Limb (tissue), 2 donors: ENCODE measurements at regions not wholly inside any gene's neighbourhood (a gene's known extent, or its start where the extent isn't known, plus 50 kb on each side); places are given as distances from the start of the nearest gene placed in this dataset.

ENCODE experiments used
- DNase-seq, 2 donors: peaks; one replicate each; pipeline ENCODE4 v3.0.0-alpha.2; 2016; ENCODE audit errors: extremely low spot score in 2 of 2

DNA sequence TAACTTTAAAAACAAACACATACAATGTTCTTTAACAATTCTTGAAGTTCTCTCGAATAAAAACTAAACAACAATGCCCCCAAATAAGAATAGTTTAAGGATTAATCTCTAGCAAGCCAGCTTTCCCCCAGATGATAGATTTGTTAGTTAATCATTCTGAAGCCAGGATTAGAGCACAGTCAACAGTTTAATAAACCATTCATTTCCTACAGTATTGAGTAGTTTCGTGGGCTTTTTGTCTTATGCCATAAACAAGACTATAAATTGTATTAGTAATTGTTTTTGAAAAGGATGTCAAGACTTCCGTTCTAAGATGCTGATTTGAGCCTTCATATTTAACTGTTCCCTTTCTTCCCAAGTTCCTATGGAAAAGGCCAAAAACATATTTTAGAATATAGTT is 136.6 kb downstream of the PIK3R1 start:
- DNase-seq, result no peak

DNA sequence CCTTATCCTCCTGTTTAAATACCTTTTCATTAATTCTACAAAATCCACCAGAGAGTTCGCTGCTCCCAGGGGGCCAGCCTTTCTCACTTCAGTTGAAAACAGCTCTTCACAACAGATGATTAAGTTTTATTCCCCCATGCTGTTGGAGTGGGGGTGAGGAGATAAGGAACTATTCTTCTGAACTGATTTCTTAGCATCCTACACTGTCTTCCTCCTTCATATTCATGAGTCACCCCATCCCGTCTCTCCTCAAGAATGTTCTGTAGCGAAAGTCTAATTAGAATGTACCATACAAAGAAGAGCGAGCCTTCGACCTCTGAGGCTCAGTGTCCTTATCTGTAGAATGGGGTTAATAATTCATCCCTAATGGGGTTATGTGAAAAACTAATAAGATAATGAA is 138.0 kb downstream of the PIK3R1 start:
- DNase-seq, result no peak

DNA sequence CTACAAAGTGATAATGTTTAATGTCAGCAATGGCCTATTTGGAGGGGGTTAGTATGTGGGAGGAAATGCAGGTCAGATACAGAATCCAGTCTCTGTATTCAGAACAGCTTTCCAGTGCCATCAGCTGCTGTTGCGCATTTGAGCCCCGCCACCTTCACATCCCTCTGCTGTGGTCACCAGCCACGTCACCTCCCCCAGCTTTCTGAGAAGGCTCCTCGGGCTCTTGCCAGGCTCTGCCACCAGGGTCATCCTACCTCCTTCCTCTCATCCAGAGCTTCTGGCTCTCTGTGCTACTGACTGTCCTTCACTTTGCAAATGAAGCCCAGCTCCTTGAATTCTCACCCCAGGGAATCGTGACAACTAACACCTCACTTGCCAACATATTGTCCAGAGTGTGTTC is 138.8 kb downstream of the PIK3R1 start:
- DNase-seq, result no peak

DNA sequence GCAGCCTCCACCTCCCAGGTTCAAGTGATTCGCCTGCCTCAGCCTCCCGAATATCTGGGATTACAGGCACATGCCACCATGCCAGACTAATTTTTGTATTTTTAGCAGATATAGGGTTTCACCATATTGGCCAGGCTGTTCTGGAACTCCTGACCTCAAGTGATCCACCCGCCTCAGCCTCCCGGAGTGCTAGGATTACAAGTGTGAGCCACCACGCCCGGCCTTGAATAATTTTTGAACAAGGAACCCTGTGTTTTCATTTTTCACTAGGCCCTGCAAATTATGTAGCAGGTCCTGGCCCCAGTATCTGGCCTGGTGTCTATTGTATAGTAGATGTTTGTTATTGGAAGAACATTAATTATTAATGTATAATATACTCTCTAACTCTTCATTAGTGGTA is 140.7 kb downstream of the PIK3R1 start:
- DNase-seq, result no peak

DNA sequence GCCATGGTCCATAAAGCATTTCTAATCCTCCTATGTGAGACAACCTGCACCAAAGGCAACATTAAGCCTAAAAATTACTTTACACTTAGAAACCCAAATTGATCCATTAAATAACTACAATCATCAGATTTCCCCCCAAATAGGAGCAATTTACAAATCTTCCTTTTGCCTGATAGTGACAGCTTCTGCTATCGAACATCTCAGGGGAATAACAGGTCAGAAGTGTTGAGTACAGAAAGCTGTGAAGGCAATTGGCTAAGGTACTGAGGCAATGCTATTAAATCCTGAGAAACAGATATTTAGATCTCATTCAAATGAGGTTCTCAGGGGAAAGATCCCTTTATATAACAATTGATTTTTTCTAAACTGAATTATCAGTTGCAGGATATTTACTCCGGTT is 141.1 kb downstream of the PIK3R1 start:
- no peak for DNase-seq

DNA sequence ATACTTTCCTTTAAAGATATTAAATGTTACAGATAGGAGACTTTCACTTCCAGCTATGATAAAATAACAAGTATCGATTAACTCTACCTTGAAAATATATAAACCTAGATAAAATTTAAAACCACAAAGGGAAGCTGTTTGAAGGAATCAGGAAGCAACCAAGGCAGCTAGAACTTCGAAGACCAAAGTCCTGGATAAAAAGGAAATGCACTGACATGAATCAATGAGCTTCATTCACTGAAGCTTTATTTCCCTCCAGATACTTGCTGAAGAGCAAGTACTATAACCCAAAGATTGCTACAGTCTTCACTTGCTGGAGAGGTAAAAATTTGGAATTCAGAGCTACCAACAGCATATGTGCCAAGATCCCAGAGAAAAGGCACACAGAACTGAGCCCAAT is 144.1 kb downstream of the PIK3R1 start:
- DNase-seq, result no peak

DNA sequence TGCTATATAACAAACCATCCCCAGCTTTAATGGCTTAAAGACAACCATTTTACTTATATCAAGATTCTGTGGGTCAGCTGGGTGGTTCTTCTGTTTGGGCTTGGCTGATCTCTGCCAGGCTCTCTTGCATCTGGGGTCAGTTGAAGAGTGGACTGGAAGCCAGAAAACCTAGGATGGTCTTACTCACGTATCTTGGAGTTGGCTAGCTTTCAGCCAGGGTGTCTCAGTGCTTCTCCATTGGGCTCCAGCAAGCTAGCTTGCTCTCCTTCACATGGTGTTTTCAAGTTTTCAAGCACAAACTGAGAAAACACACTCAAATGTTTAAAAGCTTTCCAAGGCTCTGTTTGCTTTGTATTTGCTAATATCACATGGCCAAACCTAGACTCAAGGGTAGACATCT is 146.8 kb downstream of the PIK3R1 start:
- DNase-seq, result no peak

DNA sequence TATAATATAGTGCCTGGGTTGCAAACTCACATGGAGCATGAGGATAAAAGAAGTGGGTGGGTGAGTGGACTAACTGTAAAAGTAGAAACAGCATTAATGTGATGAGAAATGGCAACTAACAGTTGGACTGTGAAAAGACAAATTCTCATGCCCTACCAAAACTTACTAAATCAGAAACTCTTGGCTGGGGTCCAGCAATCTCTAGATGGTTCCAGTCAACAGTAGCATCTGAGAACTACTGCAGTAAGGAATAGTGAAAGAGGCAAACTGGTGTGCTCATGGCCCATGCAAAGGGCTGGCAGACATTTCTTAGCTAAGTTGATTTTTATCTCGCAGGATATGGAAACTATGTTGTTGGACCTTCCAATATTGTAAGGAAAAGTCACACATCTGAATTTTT is 150.3 kb downstream of the PIK3R1 start:
- DNase-seq, result no peak

DNA sequence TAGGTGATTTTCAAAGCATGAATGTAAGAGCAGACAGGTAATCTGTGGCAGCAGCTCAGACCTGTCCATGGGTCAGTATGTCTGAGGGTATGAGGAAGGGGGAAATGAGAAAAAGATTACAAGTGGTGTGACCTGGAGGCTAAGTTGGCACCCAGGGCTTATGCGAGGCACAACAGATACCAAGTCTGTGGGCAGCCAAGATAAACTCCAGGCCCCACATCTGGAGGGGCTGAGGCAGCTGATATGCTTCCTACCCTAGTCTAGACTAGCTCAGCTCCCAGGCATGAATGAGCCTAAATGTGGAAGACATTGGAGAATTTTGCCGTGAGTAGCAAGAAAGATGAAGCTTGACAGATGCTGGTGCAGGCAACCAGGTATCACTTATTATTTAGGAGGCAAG is 151.7 kb downstream of the PIK3R1 start:
- DNase-seq, result no peak

DNA sequence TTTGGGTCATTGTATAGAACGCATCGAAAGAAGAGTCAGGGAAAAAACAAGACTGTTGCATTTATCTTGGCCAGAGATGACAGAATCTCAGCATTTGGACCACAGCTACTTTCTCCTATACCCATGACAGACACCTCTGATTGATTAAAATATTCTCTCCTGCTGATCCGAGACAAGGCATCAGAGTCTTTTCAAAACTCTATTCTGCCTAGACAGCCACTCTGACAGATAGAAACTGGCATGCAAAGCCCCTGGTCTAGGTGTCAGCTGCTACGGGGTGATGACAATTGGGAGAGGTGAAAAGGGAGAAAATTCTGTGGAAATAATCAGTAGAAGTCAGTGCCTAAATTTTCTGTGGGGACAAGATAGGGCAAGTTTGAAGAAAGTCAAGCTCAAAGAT is 152.2 kb downstream of the PIK3R1 start:
- no peak for DNase-seq

DNA sequence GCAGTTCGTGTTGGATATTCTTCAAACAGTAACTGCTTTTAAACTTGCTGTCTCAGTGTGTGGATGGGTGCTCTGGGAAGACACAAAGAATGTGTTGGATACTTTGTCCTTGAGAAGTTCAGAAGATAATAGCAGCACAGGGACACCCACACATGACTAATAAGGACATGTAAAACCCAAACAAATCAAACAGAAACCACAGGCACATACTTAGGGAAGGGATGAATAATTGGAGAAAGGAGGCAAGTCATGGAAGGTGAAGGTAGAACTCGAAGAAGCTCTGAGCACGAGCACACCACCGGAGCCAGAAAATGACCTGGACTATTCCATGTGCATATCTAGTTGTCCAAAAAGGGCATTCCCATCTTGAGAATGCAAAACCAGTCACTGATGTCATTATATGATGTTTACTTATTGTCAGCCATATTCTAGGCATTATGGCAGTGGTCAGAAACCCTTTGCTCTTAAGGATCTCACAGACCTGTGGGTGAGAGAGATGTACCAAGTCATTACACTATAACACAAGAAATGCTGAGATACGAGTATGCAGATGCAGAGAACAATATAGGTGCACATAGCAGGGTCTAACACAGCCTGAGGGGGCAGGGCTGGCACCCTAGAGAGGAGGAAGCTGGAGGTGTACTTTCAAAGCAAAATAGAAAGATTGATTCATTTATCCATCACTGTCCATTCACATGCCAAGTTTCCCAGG is 152.9 kb downstream of the PIK3R1 start:
- DNase-seq, result no peak

DNA sequence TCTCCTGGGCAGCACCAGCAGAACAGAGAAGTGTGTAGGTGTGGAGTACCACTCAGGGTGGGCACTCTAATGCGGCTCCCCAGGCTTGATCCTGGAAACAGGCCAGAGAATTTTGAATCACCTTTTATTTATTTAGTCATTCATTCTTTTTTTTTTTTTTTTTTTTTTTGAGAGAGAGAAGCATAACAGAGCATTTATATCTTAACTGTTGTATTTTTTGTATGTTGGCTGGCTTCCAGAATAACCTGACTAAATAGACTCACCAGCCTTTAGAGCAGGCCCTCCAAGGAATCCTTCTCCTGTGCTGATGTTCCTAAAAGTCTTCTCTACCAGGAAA is 153.4 kb downstream of the PIK3R1 start:
- DNase-seq, result no peak

DNA sequence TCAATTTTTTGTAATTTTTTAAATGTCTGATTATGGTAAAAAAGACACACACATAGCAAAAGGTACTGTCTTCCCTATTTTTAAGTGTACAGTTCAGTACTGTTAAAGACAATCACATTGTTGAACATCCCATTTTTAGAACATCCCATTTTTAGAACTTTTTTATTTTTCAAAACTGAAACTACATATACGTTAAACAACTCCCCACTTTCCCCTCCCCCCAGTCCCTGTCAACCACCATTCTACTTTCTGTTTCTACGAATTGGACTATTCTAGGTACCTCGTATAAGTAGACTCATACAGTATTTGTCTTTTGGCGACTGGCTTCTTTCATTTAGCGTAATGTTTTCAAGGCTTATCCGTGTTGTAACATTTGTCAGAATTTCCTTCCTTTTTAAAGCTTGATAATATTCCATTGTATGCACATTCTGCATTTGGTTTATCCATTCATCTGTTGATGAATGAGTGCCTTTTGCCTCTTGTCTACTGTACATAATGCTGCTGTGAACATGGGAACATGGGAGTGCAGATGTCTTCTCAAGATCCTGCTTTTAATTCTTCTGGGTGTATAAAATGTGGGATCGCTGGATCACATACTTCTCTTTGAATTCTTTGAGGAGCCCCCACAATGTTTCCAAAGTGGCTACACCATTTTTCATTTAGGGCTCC is 154.0 kb downstream of the PIK3R1 start:
- DNase-seq, result no peak

DNA sequence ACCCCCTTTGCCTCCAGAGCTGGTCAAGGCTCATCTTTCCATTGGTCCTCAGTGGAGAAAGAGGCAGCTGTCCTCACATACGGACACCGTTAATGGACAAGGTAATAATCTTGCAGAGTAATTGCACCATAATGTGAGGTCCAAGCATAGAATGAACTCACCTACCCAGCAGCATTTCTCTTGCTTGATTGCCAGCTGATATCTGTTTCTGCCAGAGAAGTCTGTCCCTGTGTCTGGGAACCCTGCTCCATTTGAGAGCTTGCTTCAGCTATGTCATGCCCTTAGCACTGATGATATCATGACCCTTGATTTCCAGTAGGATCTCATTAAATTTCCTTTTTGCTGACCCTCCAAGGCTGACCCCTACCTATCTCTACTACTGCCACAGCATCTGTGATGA is 154.6 kb downstream of the PIK3R1 start:
- no peak for DNase-seq

DNA sequence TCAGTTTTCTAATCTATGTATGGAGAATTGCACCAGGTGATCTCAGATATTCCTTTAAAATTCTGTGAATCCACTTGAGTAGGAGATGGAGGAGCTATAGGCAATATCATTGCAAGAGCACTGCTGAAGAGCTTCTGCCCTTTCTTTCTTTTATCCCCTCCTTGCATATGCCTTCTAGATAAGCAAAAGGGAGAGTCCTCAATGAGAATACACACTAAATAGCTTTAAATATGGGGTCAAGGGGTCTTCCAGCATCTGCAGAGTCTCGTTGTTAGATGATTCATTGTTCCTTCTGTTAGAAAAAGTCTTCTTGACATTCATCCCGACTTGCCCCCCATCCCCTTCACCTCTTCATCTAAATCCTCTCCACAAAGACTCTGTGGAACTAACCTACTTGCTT is 156.1 kb downstream of the PIK3R1 start:
- no peak for DNase-seq

DNA sequence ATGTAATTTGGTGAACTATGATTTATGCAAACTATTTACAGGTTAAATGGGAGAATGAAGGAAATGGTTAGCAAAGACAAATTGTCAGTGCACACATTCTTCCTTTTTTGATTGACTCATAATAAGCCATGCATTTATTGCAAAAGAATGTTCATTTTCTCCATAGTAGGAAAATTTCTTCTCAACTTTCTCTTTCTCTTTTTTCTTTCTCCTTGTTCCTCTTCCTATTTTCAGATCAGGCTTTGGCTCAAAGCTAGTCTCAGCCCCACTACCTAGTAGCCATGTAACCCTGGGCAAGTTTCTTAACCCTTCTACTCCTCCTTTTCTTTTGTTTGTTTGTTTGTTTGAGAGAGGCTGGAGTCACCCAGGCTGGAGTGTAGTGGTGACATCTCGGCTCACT is 156.6 kb downstream of the PIK3R1 start:
- DNase-seq, result no peak

DNA sequence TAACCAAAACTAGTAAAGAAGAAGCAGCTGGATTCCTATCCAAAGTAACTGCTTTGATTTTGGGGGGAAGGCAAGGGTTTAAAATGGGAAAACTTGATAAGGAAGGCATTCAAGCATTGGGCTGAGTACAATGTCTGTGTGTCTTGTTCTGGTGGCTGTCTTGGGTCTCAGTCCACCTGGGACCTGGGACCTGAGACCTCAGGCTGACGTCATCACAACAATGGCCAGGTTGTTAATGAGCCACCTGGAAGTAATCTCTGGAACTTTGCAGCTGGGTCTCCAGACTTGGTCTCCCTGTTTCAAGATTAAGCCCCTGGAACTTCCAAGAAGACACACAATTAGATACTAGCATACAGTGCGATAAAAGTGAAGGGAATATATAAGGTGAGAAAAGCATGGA is 157.5 kb downstream of the PIK3R1 start:
- no peak for DNase-seq

DNA sequence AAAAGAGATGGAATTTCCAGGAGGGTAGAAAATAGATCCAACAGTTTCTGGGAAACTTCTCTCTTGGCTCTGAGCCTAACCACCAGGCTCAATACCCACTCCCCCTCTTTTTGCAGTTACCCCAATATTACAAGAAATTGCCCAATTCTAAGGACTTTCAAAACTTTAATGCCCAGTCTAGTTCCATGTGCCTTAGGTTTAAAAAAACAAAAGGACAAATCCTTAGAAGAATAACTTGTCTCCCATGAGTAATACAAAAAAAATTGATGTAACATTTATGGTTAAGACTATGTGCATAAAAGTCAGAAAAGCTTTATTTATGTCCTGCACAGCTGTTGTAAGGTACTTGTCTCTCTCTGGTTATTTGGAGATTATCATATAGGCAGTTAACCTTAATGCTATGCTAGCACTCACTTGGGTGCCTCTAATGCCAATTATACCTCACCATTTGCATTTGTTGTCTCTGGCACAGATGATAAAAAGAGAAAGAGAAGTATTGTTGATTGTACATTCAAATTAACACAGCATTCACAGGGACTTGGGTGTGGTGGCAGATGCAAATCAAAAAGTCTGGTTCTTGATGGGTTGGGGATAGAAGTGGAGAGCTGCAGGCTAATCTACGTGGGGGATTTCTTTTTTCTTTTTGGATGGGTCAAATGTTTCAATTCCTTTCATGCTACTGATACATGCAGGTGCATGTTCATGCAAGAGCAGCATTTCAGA is 159.4 kb downstream of the PIK3R1 start:
- no peak for DNase-seq

DNA sequence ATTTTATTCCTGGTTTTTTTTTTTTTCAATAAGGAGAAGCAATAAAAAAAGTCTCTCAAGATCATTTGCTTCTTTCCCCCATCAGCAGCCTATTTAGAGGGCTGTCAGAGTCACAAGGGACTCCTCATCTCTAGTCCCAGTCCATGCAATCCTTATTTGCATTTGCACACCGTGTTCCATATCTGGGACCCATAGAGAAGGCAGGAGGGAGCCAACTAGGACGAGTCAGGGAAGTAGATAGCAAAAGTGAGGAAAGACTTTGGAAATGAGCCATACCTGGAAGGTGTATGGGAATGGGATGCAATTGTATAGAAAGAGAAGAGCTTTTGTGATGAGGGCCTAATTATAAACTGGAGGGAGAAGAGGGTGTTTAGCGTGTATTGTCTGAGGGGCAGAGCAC is 160.0 kb downstream of the PIK3R1 start:
- DNase-seq, result no peak

DNA sequence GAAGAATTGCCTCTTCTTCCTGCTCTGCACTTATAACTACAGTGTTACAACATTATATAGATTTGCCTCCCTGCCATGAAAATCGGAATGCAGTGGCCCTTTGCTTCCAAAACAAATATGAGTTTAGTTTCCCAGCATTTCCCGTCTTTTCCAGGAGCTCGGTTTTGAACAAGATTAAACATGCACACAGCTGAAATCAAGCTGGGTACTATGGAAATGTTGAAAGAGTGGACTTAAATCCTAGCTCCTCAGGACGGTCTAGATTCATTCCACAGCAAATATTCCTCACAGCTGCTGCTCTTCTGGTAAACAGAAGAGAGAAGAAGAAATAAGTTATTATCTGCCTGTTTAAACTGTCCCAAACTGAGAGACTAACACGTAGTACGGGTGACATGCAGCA is 161.4 kb downstream of the PIK3R1 start:
- DNase-seq, result no peak

DNA sequence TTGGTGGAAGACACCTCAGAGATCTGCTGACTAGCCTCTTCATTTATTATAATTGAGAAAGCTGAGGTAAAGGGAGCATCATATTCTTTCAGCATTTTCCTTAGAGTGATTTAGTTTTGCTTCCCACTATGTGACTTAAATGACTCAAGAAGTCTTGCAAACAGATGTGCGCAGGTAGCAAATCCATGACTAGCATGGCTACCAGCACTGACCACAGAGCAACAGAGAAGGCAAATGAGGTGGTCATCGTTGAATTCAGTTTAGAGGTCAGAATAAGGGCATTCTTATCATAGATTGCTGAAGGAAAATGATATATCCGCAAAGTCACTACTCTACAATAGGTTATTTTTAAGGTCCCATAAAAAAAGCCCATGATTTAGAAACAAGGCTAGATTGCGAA is 162.2 kb downstream of the PIK3R1 start:
- DNase-seq, result no peak

DNA sequence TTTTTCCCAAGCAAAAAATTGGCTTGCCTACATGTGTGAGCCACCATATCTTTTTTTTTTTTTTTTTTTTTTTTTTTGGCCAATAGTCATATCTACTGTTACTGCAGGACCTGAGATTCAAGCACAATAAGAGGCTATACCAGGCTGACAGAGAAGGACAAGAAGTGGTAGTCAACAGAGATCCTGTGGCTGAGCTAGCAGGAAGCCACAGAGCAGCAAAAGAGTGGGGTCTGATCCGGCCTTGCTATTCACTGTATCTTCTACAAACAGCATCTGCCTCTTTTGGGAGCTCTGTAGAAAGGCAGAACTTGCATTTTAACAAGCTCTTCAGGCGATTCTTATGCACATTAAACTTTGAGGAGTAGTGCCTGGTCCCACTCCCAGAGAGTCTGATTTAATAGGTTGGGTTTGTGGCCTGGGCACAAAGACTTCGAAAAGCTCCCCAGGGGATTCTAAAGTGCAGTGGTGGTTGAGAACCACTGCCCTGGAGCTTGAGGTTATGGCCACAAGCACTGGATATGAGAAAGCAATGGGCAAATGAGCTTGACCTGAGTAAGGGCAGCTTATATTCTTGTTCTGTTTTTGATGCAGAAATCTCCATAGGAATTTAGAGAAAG is 162.8 kb downstream of the PIK3R1 start:
- DNase-seq, result no peak
